Ishikawa (cell line): ENCODE measurements at regions not wholly inside any gene's neighbourhood (a gene's known extent, or its start where the extent isn't known, plus 50 kb on each side); places are given as distances from the start of the nearest gene placed in this dataset.

Experiments
- EP300 ChIP-seq: IDR thresholded peaks from 2 replicates; pipeline ENCODE4 v1.6.1; 2012; ENCODE audit warnings: borderline replicate concordance
- FOXM1 ChIP-seq: IDR thresholded peaks from 2 replicates; pipeline ENCODE4 v1.6.1; 2012; ENCODE audit warnings: low read depth, borderline replicate concordance
- RAD21 ChIP-seq: IDR thresholded peaks from 2 replicates; pipeline ENCODE4 v1.6.1; 2012; ENCODE audit warnings: low read depth

DNA sequence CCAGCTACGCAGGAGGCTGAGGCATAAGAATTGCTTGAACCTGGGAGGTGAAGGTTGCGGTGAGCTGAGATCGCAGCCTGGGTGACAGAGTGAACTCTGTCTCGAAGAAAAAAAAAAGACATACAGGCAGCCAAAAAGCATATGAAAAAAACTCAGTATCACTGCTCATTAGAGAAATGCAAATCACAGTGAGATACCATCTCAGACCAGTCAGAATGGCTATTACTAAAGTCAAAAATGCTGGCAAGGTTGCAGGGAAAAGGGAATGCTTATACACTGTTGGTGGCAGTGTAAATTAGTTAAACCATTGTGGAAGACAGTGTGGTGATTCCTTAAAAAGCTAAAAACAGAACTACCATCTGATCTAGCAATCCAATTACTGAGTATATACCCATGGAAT, 123.1 kb downstream of the CHIC2 start:
- TF ChIP-seq RAD21 (no peak), FOXM1 (no peak), EP300 (no peak)
